ENCODE measurements at regions not wholly inside any gene's neighbourhood (a gene's known extent, or its start where the extent isn't known, plus 50 kb on each side); places are given as distances from the start of the nearest gene placed in this dataset.

DNA sequence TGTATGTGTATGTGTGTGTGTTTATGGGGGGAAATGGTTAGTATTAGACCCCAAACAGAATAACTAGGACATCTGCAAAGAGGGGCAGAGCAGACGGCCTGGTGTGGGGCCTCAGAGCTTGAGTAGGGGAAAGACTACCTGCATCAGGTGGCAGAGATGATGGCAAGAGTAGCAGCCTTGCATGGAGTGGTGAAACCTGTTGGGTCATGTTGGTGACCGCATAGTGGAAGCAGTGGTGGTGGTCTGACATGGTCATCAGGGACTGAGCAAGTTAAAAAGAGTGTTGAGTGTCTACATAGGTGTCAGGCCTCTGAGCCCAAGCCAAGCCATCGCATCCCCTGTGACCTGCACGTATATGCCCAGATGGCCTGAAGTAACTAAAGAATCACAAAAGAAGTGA lies 153.2 kb downstream of the FGF10 start:
- BruUV-seq (replicated peaks): no TSS peak

More for the DNA sequence above, 153.2 kb downstream of the FGF10 start:
- Histone ChIP-seq H3K4me1 (ENCODE audit: control insufficient read depth in 1 of 2, insufficient read depth in 2 of 2, low read length in 2 of 2) (no peaks in the 10 kb centered on the region), H3K9ac (ENCODE audit: low read length) (no peak overlapping the region), H3K27ac (ENCODE audit: low read depth, low read length) (no peak overlapping the region), H3K79me2 (ENCODE audit: insufficient read depth, low read length) (no peaks in the 10 kb centered on the region), H3K27me3 (ENCODE audit: insufficient read depth, low read length) (no peaks in the 10 kb centered on the region), H3K9me2 (ENCODE audit: insufficient read depth) (no peaks in the 10 kb centered on the region), H3K9me3 (ENCODE audit: control insufficient read depth in 1 of 2, insufficient read depth in 1 of 2, low read depth in 1 of 2, low read length in 2 of 2) (no peaks in the 10 kb centered on the region), H3K4me2 (ENCODE audit: low read length) (no peak overlapping the region), H4K20me1 (ENCODE audit: insufficient read depth) (no peaks in the 10 kb centered on the region), H3K4me3 (replicated peaks in 1 of 2; ENCODE audit: low read depth in 1 of 2, low read length in 2 of 2) (no peak overlapping the region), H2AFZ (ENCODE audit: low read depth, low read length, poor library complexity, severe bottlenecking) (no peak overlapping the region), H3K36me3 (ENCODE audit: control insufficient read depth in 1 of 2, insufficient read depth in 2 of 2, low read length in 2 of 2) (no peaks in the 10 kb centered on the region)
- POLR2A ChIA-PET: no interaction called here
- intact Hi-C loops (cut with micrococcal nuclease): no loop called here
- DNase-seq (ENCODE audit: low read depth, low spot score) (no peak), ATAC-seq (no peak)
- CTCF ChIA-PET: no interaction called here
- RAD21 ChIA-PET (ENCODE audit: low non-redundant PET in 1 of 2, low total read pairs in 2 of 2, uncharacterized antibody in 2 of 2, unreplicated experiment in 2 of 2): no interaction called here
- no peak for TF ChIP-seq ZFX (IDR thresholded peaks at IDR 0.05)
- no peak for TF ChIP-seq POLR2A (IDR thresholded peaks at IDR 0.05; ENCODE audit: borderline replicate concordance, extremely low read depth, insufficient read depth, insufficient read length)
- TF ChIP-seq SRF (IDR thresholded peaks at IDR 0.05; ENCODE audit: low read depth): no peak
- TF ChIP-seq SIN3A (IDR thresholded peaks at IDR 0.05; ENCODE audit: low read depth): no peak
- no peak for TF ChIP-seq POLR2AphosphoS5 (IDR thresholded peaks at IDR 0.05; ENCODE audit: low read depth, low read length)
- TF ChIP-seq EGR1 (IDR thresholded peaks at IDR 0.05; ENCODE audit: low read depth): no peak
- TF ChIP-seq REST (IDR thresholded peaks at IDR 0.05; ENCODE audit: low read depth): no peak
- no peak for TF ChIP-seq CEBPB (IDR thresholded peaks at IDR 0.05; ENCODE audit: low read depth)
- no peak for TF ChIP-seq ZNF274 (IDR thresholded peaks at IDR 0.05; ENCODE audit: low read depth, low read length)
- TF ChIP-seq EZH2 (IDR thresholded peaks at IDR 0.05): no peak
- no peak for TF ChIP-seq CBX3 (IDR thresholded peaks at IDR 0.05; ENCODE audit: low read depth)
- TF ChIP-seq YY1 (IDR thresholded peaks at IDR 0.05; ENCODE audit: extremely low read depth, insufficient replicate concordance, low read depth, low read length): no peak
- TF ChIP-seq, protein P1, sequence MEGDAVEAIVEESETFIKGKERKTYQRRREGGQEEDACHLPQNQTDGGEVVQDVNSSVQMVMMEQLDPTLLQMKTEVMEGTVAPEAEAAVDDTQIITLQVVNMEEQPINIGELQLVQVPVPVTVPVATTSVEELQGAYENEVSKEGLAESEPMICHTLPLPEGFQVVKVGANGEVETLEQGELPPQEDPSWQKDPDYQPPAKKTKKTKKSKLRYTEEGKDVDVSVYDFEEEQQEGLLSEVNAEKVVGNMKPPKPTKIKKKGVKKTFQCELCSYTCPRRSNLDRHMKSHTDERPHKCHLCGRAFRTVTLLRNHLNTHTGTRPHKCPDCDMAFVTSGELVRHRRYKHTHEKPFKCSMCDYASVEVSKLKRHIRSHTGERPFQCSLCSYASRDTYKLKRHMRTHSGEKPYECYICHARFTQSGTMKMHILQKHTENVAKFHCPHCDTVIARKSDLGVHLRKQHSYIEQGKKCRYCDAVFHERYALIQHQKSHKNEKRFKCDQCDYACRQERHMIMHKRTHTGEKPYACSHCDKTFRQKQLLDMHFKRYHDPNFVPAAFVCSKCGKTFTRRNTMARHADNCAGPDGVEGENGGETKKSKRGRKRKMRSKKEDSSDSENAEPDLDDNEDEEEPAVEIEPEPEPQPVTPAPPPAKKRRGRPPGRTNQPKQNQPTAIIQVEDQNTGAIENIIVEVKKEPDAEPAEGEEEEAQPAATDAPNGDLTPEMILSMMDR (IDR thresholded peaks at IDR 0.05 in 2 of 3, conservative IDR thresholded peaks at IDR 0.05 in 1 of 3; ENCODE audit: borderline replicate concordance in 1 of 3, insufficient read depth in 1 of 3, low read depth in 2 of 3, low read length in 2 of 3): no peak
- no peak for TF ChIP-seq JUND (IDR thresholded peaks at IDR 0.05)
- TF ChIP-seq, protein P2, sequence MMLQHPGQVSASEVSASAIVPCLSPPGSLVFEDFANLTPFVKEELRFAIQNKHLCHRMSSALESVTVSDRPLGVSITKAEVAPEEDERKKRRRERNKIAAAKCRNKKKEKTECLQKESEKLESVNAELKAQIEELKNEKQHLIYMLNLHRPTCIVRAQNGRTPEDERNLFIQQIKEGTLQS (IDR thresholded peaks at IDR 0.05): no peak
- TF ChIP-seq, protein P3, sequence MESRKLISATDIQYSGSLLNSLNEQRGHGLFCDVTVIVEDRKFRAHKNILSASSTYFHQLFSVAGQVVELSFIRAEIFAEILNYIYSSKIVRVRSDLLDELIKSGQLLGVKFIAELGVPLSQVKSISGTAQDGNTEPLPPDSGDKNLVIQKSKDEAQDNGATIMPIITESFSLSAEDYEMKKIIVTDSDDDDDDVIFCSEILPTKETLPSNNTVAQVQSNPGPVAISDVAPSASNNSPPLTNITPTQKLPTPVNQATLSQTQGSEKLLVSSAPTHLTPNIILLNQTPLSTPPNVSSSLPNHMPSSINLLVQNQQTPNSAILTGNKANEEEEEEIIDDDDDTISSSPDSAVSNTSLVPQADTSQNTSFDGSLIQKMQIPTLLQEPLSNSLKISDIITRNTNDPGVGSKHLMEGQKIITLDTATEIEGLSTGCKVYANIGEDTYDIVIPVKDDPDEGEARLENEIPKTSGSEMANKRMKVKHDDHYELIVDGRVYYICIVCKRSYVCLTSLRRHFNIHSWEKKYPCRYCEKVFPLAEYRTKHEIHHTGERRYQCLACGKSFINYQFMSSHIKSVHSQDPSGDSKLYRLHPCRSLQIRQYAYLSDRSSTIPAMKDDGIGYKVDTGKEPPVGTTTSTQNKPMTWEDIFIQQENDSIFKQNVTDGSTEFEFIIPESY (IDR thresholded peaks at IDR 0.05; ENCODE audit: extremely low read depth, insufficient replicate concordance, low read length): no peak
- TF ChIP-seq ELF1 (IDR thresholded peaks at IDR 0.05; ENCODE audit: borderline replicate concordance, low read depth): no peak
- TF ChIP-seq RAD21 (IDR thresholded peaks at IDR 0.05; ENCODE audit: low read depth): no peak
- TF ChIP-seq TCF7L2 (IDR thresholded peaks at IDR 0.05; ENCODE audit: borderline replicate concordance, extremely low read depth, insufficient read depth, insufficient read length): no peak
- TF ChIP-seq MAX (IDR thresholded peaks at IDR 0.05): no peak
